Thoracic aorta (tissue), 2 donors: ENCODE measurements at regions not wholly inside any gene's neighbourhood (a gene's known extent, or its start where the extent isn't known, plus 50 kb on each side); places are given as distances from the start of the nearest gene placed in this dataset.

ENCODE experiments used
- ATAC-seq: fragments of 150-250 bp; one replicate; pipeline ENCODE4 v1.8.0; 2017; ENCODE audit warnings: low read depth; ENCODE audit not compliant: insufficient number of reproducible peaks, low FRiP score
- DNase-seq: peaks from one replicate; pipeline ENCODE4 v3.0.0-alpha.2; 2020; ENCODE audit warnings: low spot score
- H3K27ac ChIP-seq, 2 donors: fragments of 200-600 bp; sonication (generic); 1 replicate in 1 of 2; 2 replicates in 1 of 2; pipeline ENCODE4 v1.5.1; 2016; ENCODE audit warnings: mild to moderate bottlenecking in 2 of 2, moderate library complexity in 2 of 2
- H3K27me3 ChIP-seq: fragments of 200-600 bp; sonication (generic); replicated peaks from 2 replicates; pipeline ENCODE4 v1.6.0; 2016; ENCODE audit warnings: mild to moderate bottlenecking; ENCODE audit not compliant: insufficient read depth
- H3K36me3 ChIP-seq: fragments of 200-600 bp; sonication (generic); one replicate; pipeline ENCODE4 v1.5.1; 2016
- H3K4me1 ChIP-seq, 2 donors: fragments of 200-600 bp; sonication (generic); 1 replicate in 1 of 2; 2 replicates in 1 of 2; pipeline versions ENCODE4 v1.5.1 to v1.6.0; 2016; ENCODE audit warnings: low read depth in 2 of 2, mild to moderate bottlenecking in 1 of 2; ENCODE audit not compliant: control insufficient read depth in 1 of 2
- H3K4me3 ChIP-seq: fragments of 200-600 bp; sonication (generic); 2 replicates; pipeline ENCODE4 v1.5.1; 2016; ENCODE audit warnings: mild to moderate bottlenecking
- H3K9me3 ChIP-seq: fragments of 200-600 bp; sonication (generic); 2 replicates; pipeline ENCODE4 v1.5.1; 2016
- TF ChIP-seq, protein P1 (sequence below): fragments of 200-600 bp; sonication (generic); IDR thresholded peaks from one replicate; pipeline ENCODE4 v1.5.1; 2019; ENCODE audit warnings: antibody characterized with exemption

DNA sequence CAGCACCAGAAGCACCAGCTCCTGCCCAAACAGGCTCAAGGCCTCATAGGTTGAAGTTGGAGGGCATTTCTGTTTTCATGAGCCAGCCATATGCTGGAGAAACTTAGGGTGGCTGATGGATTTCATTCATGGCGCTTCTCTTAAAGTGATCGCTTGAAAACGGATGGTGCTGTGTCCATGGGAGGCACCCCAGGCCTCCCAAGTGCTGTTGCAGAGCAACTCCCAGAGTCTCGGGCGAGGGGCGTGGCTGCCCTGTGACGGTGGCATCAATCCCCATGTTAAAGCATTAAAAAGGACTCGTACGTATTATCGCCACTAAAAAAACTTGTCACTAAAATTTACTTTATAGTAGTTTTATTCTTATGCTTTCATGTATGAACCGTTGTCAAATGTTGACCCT is 128.3 kb downstream of the MRPL36 start:
- Histone ChIP-seq H3K27me3 (no peaks in the 10 kb centered on the region), H3K4me1 (peaks cover 0 to 3% of the 10 kb centered on the region in 2 donors), H3K9me3 (no peaks in the 10 kb centered on the region), H3K4me3 (no peak overlapping the region), H3K36me3 (no peaks in the 10 kb centered on the region), H3K27ac (no peak overlapping the region)
- no peak for ATAC-seq
- TF ChIP-seq, protein P1, sequence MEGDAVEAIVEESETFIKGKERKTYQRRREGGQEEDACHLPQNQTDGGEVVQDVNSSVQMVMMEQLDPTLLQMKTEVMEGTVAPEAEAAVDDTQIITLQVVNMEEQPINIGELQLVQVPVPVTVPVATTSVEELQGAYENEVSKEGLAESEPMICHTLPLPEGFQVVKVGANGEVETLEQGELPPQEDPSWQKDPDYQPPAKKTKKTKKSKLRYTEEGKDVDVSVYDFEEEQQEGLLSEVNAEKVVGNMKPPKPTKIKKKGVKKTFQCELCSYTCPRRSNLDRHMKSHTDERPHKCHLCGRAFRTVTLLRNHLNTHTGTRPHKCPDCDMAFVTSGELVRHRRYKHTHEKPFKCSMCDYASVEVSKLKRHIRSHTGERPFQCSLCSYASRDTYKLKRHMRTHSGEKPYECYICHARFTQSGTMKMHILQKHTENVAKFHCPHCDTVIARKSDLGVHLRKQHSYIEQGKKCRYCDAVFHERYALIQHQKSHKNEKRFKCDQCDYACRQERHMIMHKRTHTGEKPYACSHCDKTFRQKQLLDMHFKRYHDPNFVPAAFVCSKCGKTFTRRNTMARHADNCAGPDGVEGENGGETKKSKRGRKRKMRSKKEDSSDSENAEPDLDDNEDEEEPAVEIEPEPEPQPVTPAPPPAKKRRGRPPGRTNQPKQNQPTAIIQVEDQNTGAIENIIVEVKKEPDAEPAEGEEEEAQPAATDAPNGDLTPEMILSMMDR, result no peak
- no peak for DNase-seq

DNA sequence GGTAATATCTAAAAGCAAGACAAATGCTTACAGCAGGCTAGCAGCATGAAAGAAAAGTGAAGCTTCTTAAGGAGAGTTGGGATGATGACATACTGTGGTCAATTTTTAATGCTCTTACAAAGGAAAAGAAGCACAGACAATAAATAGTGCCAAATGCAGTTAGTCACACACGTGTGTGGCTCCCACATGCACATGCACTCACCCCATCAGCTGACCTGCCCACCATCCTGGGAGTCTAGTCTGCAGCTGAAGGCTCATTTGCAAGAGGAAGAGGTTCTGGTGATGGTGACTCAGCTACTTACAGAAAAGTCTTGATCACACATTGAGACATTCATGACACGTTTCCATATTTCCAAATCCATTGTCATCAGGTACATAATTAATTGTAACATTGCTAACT is 129.3 kb downstream of the MRPL36 start:
- DNase-seq (no peak), ATAC-seq (no peak)
- Histone ChIP-seq H3K27me3 (no peaks in the 10 kb centered on the region), H3K4me1 (peaks cover 0 to 3% of the 10 kb centered on the region in 2 donors), H3K9me3 (no peaks in the 10 kb centered on the region), H3K27ac (no peak overlapping the region), H3K36me3 (no peaks in the 10 kb centered on the region), H3K4me3 (no peak overlapping the region)
- TF ChIP-seq, protein P1, result no peak

DNA sequence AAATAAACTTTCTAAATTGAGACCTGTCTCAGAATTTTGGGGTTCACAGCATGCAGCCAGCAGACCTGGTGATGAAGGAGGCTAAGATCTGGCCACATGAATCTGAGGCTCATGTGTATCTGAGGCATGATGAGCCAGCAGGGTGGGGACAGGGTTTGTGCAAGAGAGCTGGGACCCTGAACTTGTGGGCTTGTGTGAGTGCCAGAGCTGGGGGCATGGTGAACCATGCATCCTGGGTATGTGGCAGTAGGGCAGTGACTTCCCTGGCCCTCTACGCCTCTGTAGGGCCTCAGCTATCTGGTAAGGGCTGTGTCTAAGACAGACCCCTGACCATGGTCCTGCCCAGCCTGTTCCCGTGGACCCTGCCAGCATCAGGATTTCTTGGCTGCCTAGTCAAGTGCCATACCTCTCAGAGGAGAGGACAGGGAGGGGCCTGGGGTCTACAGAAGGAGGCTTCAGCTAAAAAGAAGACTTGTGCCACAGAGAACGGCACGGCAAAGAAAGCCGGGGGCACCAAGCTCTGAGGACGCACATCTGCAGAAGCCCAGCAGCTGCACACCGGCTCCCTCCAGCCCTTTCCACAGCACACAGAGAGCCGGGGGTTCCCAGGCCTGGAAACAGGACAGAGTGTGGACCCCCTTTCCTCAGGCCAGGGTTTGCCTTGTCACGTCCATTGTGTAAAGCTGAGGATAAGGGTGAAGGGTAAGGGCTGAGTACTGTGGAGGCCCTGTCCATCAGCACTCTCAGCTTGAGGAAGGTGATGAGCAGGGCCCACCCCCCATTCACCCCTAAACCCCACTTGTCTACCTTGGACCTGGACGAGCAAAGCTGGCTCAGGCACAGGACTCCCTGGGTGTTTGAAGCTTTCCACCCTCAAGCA is 130.1 kb downstream of the MRPL36 start:
- H3K27ac ChIP-seq, result no peak overlapping the region
- ATAC-seq (no peak), DNase-seq (no peak)
- H3K27me3 ChIP-seq, result no peaks in the 10 kb centered on the region
- H3K4me1 ChIP-seq, result peaks cover 0 to 3% of the 10 kb centered on the region in 2 donors
- H3K4me3 ChIP-seq, result no peak overlapping the region
- TF ChIP-seq, protein P1, result no peak
- no peaks in the 10 kb centered on the region for H3K36me3 ChIP-seq
- H3K9me3 ChIP-seq, result no peaks in the 10 kb centered on the region

DNA sequence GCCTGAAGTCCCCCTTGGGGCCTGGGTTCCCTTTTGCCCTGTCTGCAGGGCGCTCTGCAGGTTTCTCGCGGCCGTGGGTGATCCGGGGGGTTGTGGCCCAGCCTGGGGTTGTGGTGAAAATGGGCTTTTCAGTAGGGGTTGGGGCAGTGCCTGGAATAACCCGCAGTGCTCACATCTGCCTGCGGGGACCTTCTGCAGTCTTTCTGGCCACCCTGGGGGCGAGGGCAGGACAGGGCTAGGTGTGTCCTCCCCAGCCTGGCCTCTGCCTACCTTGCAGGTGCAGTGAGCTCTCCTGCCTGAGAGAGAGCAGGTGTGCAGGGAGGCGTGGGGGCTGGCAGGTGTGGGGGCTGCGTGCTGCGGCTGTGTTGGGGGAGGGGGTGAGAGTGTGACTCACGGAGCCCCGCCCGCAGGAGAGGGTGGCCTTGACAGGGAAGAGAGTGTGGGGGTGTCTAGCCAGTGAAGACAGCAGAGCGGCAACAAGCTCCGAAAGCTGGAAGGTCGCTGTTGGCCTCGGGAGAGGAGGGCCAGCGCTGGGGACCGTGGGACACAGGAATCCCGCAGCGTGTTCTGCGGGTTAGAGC is 131.4 kb downstream of the MRPL36 start:
- H3K27me3 ChIP-seq, result no peaks in the 10 kb centered on the region
- ATAC-seq (no peak), DNase-seq (no peak)
- H3K4me1 ChIP-seq, result peaks cover 0 to 3% of the 10 kb centered on the region in 2 donors
- TF ChIP-seq, protein P1, result no peak
- H3K4me3 ChIP-seq, result no peak overlapping the region
- no peaks in the 10 kb centered on the region for H3K36me3 ChIP-seq
- H3K9me3 ChIP-seq, result no peaks in the 10 kb centered on the region
- no peak overlapping the region for H3K27ac ChIP-seq

DNA sequence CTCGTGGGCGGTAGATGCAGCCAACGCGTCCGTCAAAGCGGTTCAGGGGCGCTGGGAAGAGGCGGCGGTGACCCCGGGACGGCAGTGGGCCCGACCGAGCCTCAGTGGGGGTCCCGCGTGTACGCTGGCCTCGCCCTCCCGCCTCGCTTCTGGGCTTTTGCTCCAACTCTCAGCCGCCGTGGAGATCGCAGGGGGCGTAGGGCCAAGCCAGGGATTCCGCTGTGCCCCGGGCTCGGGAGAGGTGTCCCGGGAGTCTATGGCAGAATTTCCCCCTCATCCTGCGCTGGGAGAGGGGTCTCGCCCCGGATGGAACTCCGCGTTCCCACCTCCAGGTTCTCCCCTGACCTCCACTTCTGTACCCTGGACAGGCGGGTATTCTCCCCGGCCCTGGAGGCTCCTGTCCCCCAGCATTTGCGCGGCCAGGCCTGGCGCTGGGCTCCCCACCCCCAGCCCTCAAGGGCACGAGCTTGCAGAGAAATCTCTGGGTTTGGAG is 131.9 kb downstream of the MRPL36 start:
- ATAC-seq (no peak), DNase-seq (no peak)
- Histone ChIP-seq H3K36me3 (no peaks in the 10 kb centered on the region), H3K27me3 (no peaks in the 10 kb centered on the region), H3K4me1 (peaks cover 0 to 3% of the 10 kb centered on the region in 2 donors), H3K9me3 (no peaks in the 10 kb centered on the region), H3K4me3 (peak overlapping the region; percentile 29), H3K27ac (no peak overlapping the region)
- TF ChIP-seq, protein P1, result no peak
